GM19043 (cell line): ENCODE measurements at regions not wholly inside any gene's neighbourhood (a gene's known extent, or its start where the extent isn't known, plus 50 kb on each side); places are given as distances from the start of the nearest gene placed in this dataset.
"Not testable (repeated sequence)": the region's sequence is repeated elsewhere in the genome, so short reads cannot be mapped to it uniquely, and the experiment has no call there.

Experiments
- ATAC-seq: cut with Tn5 transposase; IDR thresholded peaks from one replicate; pipeline ENCODE4 v1.9.1; 2021; ENCODE audit warnings: low read depth; ENCODE audit not compliant: unreplicated experiment

GRCh38 chr17:64773836-64774761 is 112.0 kb upstream of the SMURF2 start:
- ATAC-seq: no peak

GRCh38 chr17:64773386-64773835 is 111.3 kb upstream of the SMURF2 start:
- ATAC-seq: no peak

- no peak for ATAC-seq
Measured at GRCh38 chr17:64772845-64773299, 110.8 kb upstream of the SMURF2 start.

GRCh38 chr17:64771980-64772844 is 110.1 kb upstream of the SMURF2 start:
- no peak for ATAC-seq

GRCh38 chr17:64769712-64770111 is 107.6 kb upstream of the SMURF2 start:
- ATAC-seq: no peak

GRCh38 chr17:64767269-64767997 is 105.3 kb upstream of the SMURF2 start:
- no peak for ATAC-seq

- no peak for ATAC-seq
Measured at GRCh38 chr17:64765191-64765889, 103.2 kb upstream of the SMURF2 start.

GRCh38 chr17:64750891-64751677 is 89.0 kb upstream of the SMURF2 start:
- no peak for ATAC-seq

GRCh38 chr17:64750478-64750877 is 88.4 kb upstream of the SMURF2 start:
- ATAC-seq: no peak

GRCh38 chr17:64749306-64749705 is 87.2 kb upstream of the SMURF2 start:
- no peak for ATAC-seq

GRCh38 chr17:64747938-64748540 is 85.9 kb upstream of the SMURF2 start:
- ATAC-seq: no peak

GRCh38 chr17:64742326-64742725 is 80.2 kb upstream of the SMURF2 start:
- no peak for ATAC-seq

GRCh38 chr17:64741916-64742315 is 79.8 kb upstream of the SMURF2 start:
- ATAC-seq: not testable (repeated sequence)

GRCh38 chr17:64741038-64741641 is 79.0 kb upstream of the SMURF2 start:
- ATAC-seq: no peak

- ATAC-seq: no peak
Measured at GRCh38 chr17:64739316-64740058, 77.4 kb upstream of the SMURF2 start.

- ATAC-seq: no peak
Measured at GRCh38 chr17:64736804-64737492, 74.8 kb upstream of the SMURF2 start.

GRCh38 chr17:64732336-64733006 is 70.4 kb upstream of the SMURF2 start:
- no peak for ATAC-seq
